IPS DF 4.7 (cell line): ENCODE measurements at regions not wholly inside any gene's neighbourhood (a gene's known extent, or its start where the extent isn't known, plus 50 kb on each side); places are given as distances from the start of the nearest gene placed in this dataset.

ENCODE experiments used
- DNase-seq: peaks from one replicate; pipeline ENCODE4 v3.0.0-alpha.2; 2013; ENCODE audit warnings: low spot score; ENCODE audit errors: extremely low read depth

GRCh38 chr4:110778521-110778920 is 155.6 kb upstream of the PITX2 start:
- DNase-seq: no peak

DNA sequence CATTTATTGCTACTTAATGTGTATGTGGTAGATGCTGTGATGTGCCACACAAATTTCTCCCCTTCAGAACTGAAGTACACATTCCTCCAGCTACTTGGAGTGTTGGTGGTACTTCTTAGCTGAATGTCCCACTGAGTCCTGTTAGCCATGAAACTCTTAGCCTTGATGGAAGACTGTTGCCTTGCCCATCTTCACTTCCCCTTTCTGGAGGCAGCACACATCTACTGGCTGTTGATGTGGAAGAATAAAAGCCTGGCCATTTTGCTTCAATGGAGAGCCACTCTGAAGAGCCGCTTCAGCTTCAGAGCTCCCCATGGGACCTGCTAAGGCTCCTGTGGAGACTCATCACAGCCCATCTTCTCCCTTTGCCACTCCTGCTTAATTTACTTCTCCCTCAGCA is 157.7 kb upstream of the PITX2 start:
- no peak for DNase-seq

DNA sequence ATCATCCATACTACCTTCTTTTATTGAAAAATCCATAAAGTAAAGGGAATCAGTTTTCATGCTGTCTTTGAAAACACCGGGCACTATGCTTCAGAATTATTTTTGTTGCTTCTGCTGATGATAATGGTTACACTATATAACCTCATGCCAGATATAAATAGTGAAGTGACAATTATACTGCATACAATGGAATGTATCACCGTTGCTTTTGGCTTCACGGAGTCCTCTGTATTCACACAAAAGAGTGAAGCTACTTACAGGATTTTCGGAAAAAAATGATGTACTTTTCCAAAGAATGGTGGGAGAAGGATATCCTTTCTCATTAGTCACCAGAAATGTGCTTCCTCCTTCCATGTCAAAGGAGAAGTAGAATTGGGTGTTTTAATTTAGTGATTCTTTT is 159.1 kb upstream of the PITX2 start:
- DNase-seq: no peak

GRCh38 chr4:110787109-110787508 is 164.2 kb upstream of the PITX2 start:
- DNase-seq: no peak

GRCh38 chr4:110787707-110788106 is 164.8 kb upstream of the PITX2 start:
- DNase-seq: no peak

DNA sequence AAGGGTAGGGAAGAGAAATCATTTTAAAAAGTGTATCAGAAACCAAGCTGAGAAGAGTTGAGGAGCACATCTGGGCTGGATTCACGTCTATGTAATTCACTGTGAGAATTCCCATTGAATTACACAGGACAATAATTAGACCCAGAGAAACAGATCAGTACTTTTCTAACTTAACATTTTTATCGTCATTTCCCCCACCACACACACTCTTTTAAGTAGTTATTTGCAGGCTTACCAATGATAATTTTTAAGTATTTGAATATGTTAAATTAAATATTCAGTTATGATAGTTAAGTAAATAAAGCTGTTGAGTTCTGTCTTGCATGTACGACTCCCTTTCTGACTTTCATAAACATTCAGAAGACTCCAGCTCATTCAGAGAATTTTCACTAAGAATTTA is 165.4 kb upstream of the PITX2 start:
- DNase-seq: no peak

GRCh38 chr4:110792036-110792435 is 169.2 kb upstream of the PITX2 start:
- no peak for DNase-seq

DNA sequence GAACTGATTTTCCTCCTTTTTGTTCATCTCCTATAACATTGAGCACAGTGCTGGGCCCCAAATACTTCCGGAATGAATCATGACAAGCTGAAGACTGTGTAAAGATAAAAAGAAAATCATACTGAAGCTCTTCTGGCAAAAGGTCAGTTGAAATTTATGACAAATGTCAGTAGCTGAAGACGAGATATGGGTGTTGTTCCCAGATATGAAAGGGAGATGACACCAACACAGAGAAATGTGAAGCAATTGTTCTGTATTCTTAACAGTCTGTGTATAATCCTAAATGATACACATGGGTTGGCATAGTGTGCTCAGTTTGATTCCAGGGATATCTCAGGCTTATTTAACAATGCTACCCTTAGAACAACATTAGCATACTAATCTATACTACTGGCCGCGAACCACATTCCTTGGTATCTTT is 170.5 kb upstream of the PITX2 start:
- DNase-seq: no peak

DNA sequence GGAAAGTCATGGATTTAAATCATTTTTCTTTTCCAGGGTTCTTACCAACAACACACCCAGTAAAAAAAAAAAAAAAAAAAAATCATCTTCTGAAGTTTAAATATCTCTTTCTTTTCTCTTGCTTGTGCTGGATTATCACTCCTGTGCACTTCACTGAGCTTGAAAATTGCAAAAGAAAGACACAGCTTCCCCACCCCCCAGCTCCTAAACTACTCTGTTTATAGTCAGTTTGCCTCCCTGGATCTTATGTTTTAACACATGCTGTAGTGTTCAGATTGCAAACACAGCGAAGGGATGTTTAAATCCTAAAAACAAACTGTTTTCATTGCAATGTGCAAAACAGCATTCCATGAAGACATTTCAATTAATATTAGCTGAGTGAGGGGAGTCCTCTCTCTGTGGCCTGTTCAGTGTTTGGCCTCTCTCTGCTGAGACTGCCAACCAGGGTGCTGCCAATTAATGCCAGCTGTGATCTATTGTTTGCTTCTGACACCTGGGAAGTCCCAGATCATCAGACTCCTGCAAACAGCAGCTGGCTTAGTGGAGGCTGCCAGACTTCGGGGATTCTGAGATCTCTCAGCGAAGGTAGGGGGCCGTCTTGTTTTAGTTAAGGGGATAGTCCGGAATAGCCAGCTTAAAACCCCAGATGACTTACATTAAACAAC is 171.1 kb upstream of the PITX2 start:
- DNase-seq: no peak

GRCh38 chr4:110795971-110796370 is 173.1 kb upstream of the PITX2 start:
- DNase-seq: no peak

DNA sequence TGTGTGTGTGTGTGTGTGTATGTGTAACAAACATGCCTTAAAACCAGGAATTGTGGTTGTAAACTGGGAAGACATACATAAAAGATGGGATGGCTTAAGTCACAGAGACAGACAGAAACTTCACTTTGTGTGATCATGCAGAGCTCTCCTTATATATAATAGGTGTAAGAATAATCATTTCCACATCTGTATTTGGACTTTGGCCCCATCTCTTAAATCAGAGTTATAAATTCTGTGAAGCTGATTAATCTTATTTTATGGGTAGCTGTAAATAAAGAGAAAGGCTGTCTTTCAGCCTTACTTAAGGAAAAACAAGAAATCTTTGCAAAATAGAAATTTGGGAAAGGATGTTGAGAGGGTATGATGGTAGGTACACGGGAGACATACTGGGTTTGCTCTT is 174.6 kb upstream of the PITX2 start:
- DNase-seq: no peak

GRCh38 chr4:110798687-110799086 is 175.8 kb upstream of the PITX2 start:
- no peak for DNase-seq

- no peak for DNase-seq
These were observed 176.3 kb upstream of the PITX2 start for GRCh38 chr4:110799211-110799610.

- DNase-seq: no peak
These were observed 178.7 kb upstream of the PITX2 start for GRCh38 chr4:110801591-110801990.

GRCh38 chr4:110808351-110808878 is 185.5 kb upstream of the PITX2 start:
- DNase-seq: no peak

DNA sequence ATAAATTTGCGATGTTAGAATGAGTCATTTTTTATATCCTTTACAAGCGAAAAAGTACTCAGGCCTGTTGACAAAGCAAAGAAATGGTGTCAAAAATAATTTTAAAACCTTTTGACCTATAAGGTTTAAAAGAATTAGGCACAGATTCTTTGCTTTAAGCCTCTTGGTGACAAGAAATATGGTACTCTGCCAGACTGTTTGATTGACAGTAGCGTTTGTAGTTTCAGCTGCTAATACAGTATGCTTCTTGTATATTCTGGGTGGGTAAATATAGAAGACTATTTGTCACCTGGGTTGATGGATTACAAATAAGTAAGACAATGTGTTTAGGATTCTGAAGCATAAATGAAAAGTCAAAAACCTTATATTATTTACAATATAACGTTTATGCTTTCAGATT is 193.1 kb upstream of the PITX2 start:
- DNase-seq: no peak

DNA sequence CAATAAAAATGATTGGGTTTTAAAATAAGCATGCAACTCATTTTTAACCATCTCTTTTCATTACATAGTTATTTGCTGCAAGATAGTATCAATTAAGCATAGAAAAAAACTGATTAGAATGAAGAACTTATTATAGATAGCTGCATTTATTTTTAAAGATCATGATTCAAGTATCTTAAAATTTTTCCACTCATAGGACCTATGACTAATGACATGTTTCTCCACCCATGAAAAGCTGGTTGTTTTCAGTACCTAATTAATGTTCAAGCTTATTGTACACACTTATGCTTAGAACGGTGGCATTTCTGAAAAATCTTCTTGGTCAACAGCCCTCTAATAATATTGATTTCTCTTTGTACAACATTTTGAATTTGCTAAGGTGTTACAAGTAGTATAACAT is 193.5 kb upstream of the PITX2 start:
- no peak for DNase-seq

DNA sequence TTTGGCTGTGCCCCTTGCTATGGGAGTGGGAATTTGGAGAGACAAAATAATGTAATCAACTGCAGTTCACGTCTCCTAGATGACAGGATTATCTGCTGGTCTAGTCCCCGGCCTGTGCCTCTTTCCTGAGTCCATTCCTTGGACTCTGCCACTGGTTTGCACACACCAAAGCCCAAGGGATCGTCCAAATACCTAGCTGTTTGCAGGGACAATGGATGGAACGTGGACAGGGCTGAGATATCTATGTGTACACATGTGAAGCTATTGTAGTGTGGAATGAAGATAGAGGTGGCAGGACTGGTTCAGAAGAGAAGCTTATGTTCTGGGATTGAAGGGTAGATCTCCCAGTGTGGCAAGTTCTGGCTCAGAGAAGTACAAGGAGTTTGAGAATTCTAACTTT is 198.3 kb upstream of the PITX2 start:
- DNase-seq: no peak

DNA sequence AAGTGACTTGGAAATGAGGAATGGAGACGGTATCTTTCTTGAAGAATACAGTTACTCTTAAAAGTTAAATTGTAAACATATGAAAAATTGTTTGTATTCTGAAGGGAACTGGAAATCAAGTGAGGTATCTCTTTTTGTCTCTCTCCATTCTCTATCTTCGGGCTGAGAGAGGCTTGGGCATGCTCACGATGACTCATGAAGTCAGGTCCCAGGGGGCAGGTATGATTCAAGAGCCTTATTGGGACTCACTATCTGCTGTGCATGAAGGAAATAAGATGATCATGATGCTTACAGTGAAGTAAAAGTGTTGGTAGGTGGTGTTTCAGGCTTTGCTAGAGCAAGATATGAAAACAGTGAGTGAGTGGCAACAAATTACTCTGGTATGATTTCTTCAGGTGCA is 200.4 kb upstream of the PITX2 start:
- DNase-seq: no peak

DNA sequence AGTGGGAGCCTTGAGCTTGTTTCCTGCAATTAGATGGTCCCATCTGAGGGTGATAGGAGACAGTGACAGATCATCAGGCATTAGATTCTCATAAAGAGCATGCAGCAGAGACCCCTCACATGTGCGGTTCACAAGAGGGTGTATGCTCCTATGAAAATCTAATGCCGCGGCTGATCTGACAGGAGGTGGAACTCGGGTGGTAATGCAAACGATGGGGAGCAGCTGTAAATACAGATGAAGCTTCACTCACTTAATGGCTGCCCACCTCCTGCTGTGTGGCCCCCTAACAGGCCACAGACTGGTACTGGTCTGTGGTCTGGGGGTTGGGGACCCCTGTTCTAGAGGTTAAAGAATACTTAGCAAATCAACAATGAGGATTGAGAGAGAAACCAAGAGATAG is 201.5 kb upstream of the PITX2 start:
- DNase-seq: no peak

- DNase-seq: no peak
These were observed 203.8 kb upstream of the PITX2 start for GRCh38 chr4:110826656-110827055.

DNA sequence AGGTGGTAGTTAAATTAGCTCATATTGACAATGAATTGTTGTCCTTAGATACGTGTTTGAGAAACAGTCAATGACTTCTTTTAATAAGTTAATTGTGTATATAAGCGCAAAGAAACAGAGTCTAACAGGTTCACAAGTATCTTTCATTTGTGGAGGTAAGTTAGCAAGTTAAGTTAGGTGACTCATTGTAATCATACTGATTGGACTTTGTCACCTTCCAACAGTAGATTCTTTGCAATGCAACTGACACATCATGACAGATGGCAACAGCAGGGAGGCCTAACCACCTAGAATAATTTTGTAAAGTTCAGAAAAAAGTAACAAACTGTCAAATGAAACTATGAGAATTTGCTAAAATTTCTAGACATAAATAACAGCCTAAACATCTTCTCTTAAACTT is 207.6 kb upstream of the PITX2 start:
- DNase-seq: no peak

- no peak for DNase-seq
These were observed 215.1 kb upstream of the PITX2 start for GRCh38 chr4:110837896-110838450.
